GM19438 (cell line): ENCODE measurements at regions not wholly inside any gene's neighbourhood (a gene's known extent, or its start where the extent isn't known, plus 50 kb on each side); places are given as distances from the start of the nearest gene placed in this dataset.
"Not testable (repeated sequence)": the region's sequence is repeated elsewhere in the genome, so short reads cannot be mapped to it uniquely, and the experiment has no call there.

ENCODE experiments used
- ATAC-seq: cut with Tn5 transposase; IDR thresholded peaks from one replicate; pipeline ENCODE4 v1.9.1; 2021; ENCODE audit warnings: low read depth; ENCODE audit not compliant: unreplicated experiment

- ATAC-seq: no peak
These were observed 377.0 kb downstream of the IPMK start for GRCh38 chr10:57890691-57891090.

GRCh38 chr10:57885618-57885968 lies 382.1 kb downstream of the IPMK start:
- not testable (repeated sequence) for ATAC-seq

GRCh38 chr10:57884965-57885617 lies 382.6 kb downstream of the IPMK start:
- no peak for ATAC-seq

GRCh38 chr10:57884407-57884806 lies 383.3 kb downstream of the IPMK start:
- no peak for ATAC-seq

- ATAC-seq: no peak
These were observed 387.1 kb downstream of the IPMK start for GRCh38 chr10:57880446-57881227.

GRCh38 chr10:57874810-57875209 lies 392.9 kb downstream of the IPMK start:
- ATAC-seq: no peak

GRCh38 chr10:57867241-57867640 lies 400.5 kb downstream of the IPMK start:
- no peak for ATAC-seq

- ATAC-seq: no peak
These were observed 402.7 kb downstream of the IPMK start for GRCh38 chr10:57864765-57865680.

- no peak for ATAC-seq
These were observed 417.9 kb downstream of the IPMK start for GRCh38 chr10:57849691-57850357.

- no peak for ATAC-seq
These were observed 421.2 kb downstream of the IPMK start for GRCh38 chr10:57846307-57847065.

GRCh38 chr10:57844387-57844998 lies 423.2 kb downstream of the IPMK start:
- no peak for ATAC-seq

- ATAC-seq: no peak
These were observed 436.7 kb downstream of the IPMK start for GRCh38 chr10:57830877-57831560.

- no peak for ATAC-seq
These were observed 442.7 kb downstream of the IPMK start for GRCh38 chr10:57825015-57825414.

GRCh38 chr10:57823398-57823797 lies 444.3 kb downstream of the IPMK start:
- no peak for ATAC-seq

GRCh38 chr10:57822965-57823364 lies 444.7 kb downstream of the IPMK start:
- ATAC-seq: no peak

- ATAC-seq: no peak
These were observed 449.2 kb downstream of the IPMK start for GRCh38 chr10:57818522-57818921.

- no peak for ATAC-seq
These were observed 450.0 kb downstream of the IPMK start for GRCh38 chr10:57817741-57818140.

- no peak for ATAC-seq
These were observed 451.7 kb downstream of the IPMK start for GRCh38 chr10:57815949-57816348.

- ATAC-seq: no peak
These were observed 457.7 kb downstream of the IPMK start for GRCh38 chr10:57809961-57810360.
